MM.1S (cell line): ENCODE measurements at regions not wholly inside any gene's neighbourhood (a gene's known extent, or its start where the extent isn't known, plus 50 kb on each side); places are given as distances from the start of the nearest gene placed in this dataset.

Experiments
- DNase-seq: peaks from one replicate; pipeline ENCODE4 v3.0.0-alpha.2; 2015
- H2AFZ ChIP-seq: fragments of 300-600 bp; sonication (generic); 2 replicates; pipeline ENCODE4 v1.6.0; 2016; ENCODE audit warnings: antibody characterized with exemption, low read length
- H3F3A ChIP-seq: fragments of 300-600 bp; sonication (generic); 2 replicates; pipeline ENCODE4 v1.6.1; 2016; ENCODE audit warnings: mild to moderate bottlenecking, antibody characterized with exemption, low read length, moderate library complexity, mixed read lengths; ENCODE audit not compliant: insufficient read depth
- H3K27ac ChIP-seq: fragments of 300-600 bp; sonication (generic); 2 replicates; pipeline ENCODE4 v1.5.1; 2016; ENCODE audit warnings: mild to moderate bottlenecking, low read length
- H3K27me3 ChIP-seq: fragments of 300-600 bp; sonication (generic); replicated peaks from 2 replicates; pipeline ENCODE4 v1.6.0; 2016; ENCODE audit warnings: low read length; ENCODE audit not compliant: insufficient read depth
- H3K36me3 ChIP-seq: fragments of 300-600 bp; sonication (generic); replicated peaks from 2 replicates; pipeline ENCODE4 v1.6.1; 2016; ENCODE audit warnings: mild to moderate bottlenecking, low read length, mixed read lengths; ENCODE audit not compliant: insufficient read depth
- H3K4me1 ChIP-seq: fragments of 300-600 bp; sonication (generic); 2 replicates; pipeline ENCODE4 v1.6.1; 2016; ENCODE audit warnings: low read length, mixed read lengths
- H3K4me2 ChIP-seq: fragments of 300-600 bp; sonication (generic); 2 replicates; pipeline ENCODE4 v1.6.0; 2016; ENCODE audit warnings: low read depth, low read length
- H3K4me3 ChIP-seq: fragments of 300-600 bp; sonication (generic); 2 replicates; pipeline ENCODE4 v1.5.1; 2016; ENCODE audit warnings: low read length, mixed read lengths
- H3K79me2 ChIP-seq: fragments of 300-600 bp; sonication (generic); 2 replicates; pipeline ENCODE4 v1.6.1; 2016; ENCODE audit warnings: mixed run types, low read length, mixed read lengths
- H3K9ac ChIP-seq: fragments of 300-600 bp; sonication (generic); 2 replicates; pipeline ENCODE4 v1.6.1; 2016; ENCODE audit warnings: low read length, mixed read lengths
- H3K9me2 ChIP-seq: fragments of 300-600 bp; sonication (generic); replicated peaks from 2 replicates; pipeline ENCODE4 v1.6.1; 2016; ENCODE audit warnings: mild to moderate bottlenecking, low read length, mixed read lengths; ENCODE audit not compliant: insufficient read depth
- H3K9me3 ChIP-seq: fragments of 300-600 bp; sonication (generic); replicated peaks from 2 replicates; pipeline ENCODE4 v1.6.1; 2016; ENCODE audit warnings: mild to moderate bottlenecking, low read length, mixed read lengths; ENCODE audit not compliant: insufficient read depth
- H4K20me1 ChIP-seq: fragments of 300-600 bp; sonication (generic); 2 replicates; pipeline ENCODE4 v1.6.1; 2016; ENCODE audit warnings: mild to moderate bottlenecking, low read length, moderate library complexity, mixed read lengths; ENCODE audit not compliant: insufficient read depth
- CTCF ChIP-seq: fragments of 300-600 bp; sonication (generic); IDR thresholded peaks from 2 replicates; pipeline ENCODE4 v1.5.1; 2016; ENCODE audit warnings: antibody characterized with exemption, low read length, mixed read lengths
- EZH2 ChIP-seq: fragments of 300-600 bp; sonication (generic); optimal IDR thresholded peaks from 2 replicates; pipeline ENCODE3; 2017; ENCODE audit warnings: low read depth, mild to moderate bottlenecking, antibody characterized with exemption, low read length, mixed read lengths
- EZH2phosphoT487 ChIP-seq: fragments of 300-600 bp; sonication (generic); IDR thresholded peaks from 2 replicates; pipeline ENCODE4 v1.6.1; 2018; ENCODE audit warnings: antibody characterized with exemption, low read length

- no peaks in the 10 kb centered on the region for H3K36me3 ChIP-seq
- H2AFZ ChIP-seq, result no peak overlapping the region
- no peak for DNase-seq
- H3K27me3 ChIP-seq, result no peaks in the 10 kb centered on the region
- no peaks in the 10 kb centered on the region for H3K79me2 ChIP-seq
- H3K27ac ChIP-seq, result no peak overlapping the region
- no peaks in the 10 kb centered on the region for H4K20me1 ChIP-seq
- TF ChIP-seq CTCF (no peak), EZH2phosphoT487 (no peak), EZH2 (no peak)
- H3K9me2 ChIP-seq, result no peaks in the 10 kb centered on the region
- no peaks in the 10 kb centered on the region for H3K4me1 ChIP-seq
- no peak overlapping the region for H3K4me3 ChIP-seq
- no peak overlapping the region for H3K9ac ChIP-seq
- no peak overlapping the region for H3K4me2 ChIP-seq
- no peaks in the 10 kb centered on the region for H3F3A ChIP-seq
- H3K9me3 ChIP-seq, result no peaks in the 10 kb centered on the region
These were observed 250.3 kb downstream of the HS3ST1 start for GRCh38 chr4:11178433-11178832.

- H3K4me1 ChIP-seq, result no peaks in the 10 kb centered on the region
- no peaks in the 10 kb centered on the region for H3K36me3 ChIP-seq
- TF ChIP-seq EZH2phosphoT487 (no peak), CTCF (no peak), EZH2 (no peak)
- H3F3A ChIP-seq, result no peaks in the 10 kb centered on the region
- no peaks in the 10 kb centered on the region for H3K27me3 ChIP-seq
- H3K4me2 ChIP-seq, result no peak overlapping the region
- no peaks in the 10 kb centered on the region for H3K9me2 ChIP-seq
- no peaks in the 10 kb centered on the region for H4K20me1 ChIP-seq
- H3K4me3 ChIP-seq, result no peak overlapping the region
- no peaks in the 10 kb centered on the region for H3K79me2 ChIP-seq
- no peaks in the 10 kb centered on the region for H3K9me3 ChIP-seq
- no peak overlapping the region for H2AFZ ChIP-seq
- H3K9ac ChIP-seq, result no peak overlapping the region
- no peak for DNase-seq
- H3K27ac ChIP-seq, result no peak overlapping the region
These were observed 253.3 kb downstream of the HS3ST1 start for GRCh38 chr4:11175374-11175773.

- H3K27me3 ChIP-seq, result no peaks in the 10 kb centered on the region
- H3F3A ChIP-seq, result no peaks in the 10 kb centered on the region
- H3K79me2 ChIP-seq, result no peaks in the 10 kb centered on the region
- no peaks in the 10 kb centered on the region for H3K36me3 ChIP-seq
- H4K20me1 ChIP-seq, result no peaks in the 10 kb centered on the region
- H3K27ac ChIP-seq, result no peak overlapping the region
- no peaks in the 10 kb centered on the region for H3K4me1 ChIP-seq
- H3K4me2 ChIP-seq, result no peak overlapping the region
- TF ChIP-seq EZH2 (no peak), EZH2phosphoT487 (no peak), CTCF (no peak)
- no peak overlapping the region for H3K9ac ChIP-seq
- no peaks in the 10 kb centered on the region for H3K9me2 ChIP-seq
- no peaks in the 10 kb centered on the region for H3K9me3 ChIP-seq
- no peak for DNase-seq
- no peak overlapping the region for H3K4me3 ChIP-seq
- H2AFZ ChIP-seq, result no peak overlapping the region
These were observed 262.1 kb downstream of the HS3ST1 start for GRCh38 chr4:11166606-11167005.
